T-helper 2 cell (primary cell): ENCODE measurements at regions not wholly inside any gene's neighbourhood (a gene's known extent, or its start where the extent isn't known, plus 50 kb on each side); places are given as distances from the start of the nearest gene placed in this dataset.
A peak's percentile ranks its signal among the peaks of the same experiment; 100 is the strongest.
"Not testable (repeated sequence)": the region's sequence is repeated elsewhere in the genome, so short reads cannot be mapped to it uniquely, and the experiment has no call there.

Experiments
- DNase-seq, 5 experiments: peaks; one replicate each; pipeline versions ENCODE4 v3.0.0 to v3.0.0-alpha.2; 2012 to 2022

DNA sequence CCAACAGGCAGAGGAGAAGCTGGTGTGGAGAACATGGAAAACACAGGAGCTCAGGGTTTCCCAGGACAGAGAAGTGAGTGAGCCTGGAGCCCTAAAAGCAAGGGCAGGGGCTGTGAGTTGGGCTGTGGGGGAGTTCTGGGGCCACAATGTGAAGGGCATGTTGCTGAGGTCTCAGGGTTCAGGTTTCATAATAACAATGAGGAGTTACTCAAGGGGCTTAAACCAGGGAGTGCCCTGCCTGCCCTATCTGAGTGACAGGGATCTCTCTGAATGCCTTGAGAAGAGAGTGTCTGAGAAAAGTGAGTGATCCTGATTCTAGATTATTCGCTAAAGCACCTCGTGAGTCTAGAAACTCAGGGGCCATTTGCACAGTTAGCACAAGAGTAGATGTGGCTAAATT, 129.6 kb downstream of the VPREB1 start:
- no peak for DNase-seq

DNA sequence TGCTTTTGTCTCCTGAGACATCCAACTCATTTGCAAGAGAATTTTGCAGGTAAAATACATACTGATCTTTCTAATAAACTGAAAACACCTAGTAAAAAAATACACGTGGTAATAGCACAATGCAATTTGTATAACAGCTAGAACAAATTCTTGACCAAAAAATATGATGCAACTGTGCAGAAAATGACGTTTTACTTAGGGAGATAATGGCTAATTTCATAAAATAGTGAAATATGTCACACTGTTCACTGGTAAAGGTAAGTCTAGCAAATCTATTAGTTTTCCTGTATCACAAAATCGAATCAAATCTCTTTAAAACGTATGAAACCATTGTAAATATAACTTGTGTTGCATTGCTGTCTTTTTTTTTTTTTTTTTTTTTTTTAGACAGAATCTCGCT, 130.0 kb downstream of the VPREB1 start:
- DNase-seq, result no peak

DNA sequence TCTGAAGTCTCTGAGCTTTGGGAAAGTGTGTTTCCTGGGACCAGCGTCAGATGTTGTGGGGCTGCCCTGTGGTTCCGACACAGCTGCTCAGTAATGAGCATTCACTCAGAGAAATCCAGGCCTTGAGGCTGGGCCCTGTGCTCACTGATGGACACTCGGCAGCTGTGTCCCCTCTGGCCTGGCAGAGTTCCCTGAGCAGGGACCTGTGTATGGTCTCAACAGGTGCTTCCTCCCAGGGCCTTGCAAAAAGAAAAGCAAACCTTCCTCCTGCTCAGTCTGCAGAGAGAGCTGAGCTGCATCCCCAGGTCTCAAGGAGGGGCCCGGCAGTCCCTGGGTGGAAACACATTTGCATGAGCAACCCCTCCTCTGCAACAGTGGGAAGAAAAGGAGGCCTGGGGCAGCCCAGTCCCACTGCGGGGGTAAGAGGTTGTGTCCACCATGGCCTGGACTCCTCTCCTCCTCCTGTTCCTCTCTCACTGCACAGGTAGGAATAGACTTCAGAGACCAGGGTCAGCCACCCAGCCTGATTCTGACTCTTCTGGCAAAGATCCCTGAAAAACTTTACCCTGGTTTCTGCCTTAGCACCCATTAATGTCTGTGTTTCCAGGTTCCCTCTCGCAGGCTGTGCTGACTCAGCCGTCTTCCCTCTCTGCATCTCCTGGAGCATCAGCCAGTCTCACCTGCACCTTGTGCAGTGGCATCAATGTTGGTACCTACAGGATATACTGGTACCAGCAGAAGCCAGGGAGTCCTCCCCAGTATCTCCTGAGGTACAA, 131.2 kb downstream of the VPREB1 start:
- DNase-seq, result no peak

DNA sequence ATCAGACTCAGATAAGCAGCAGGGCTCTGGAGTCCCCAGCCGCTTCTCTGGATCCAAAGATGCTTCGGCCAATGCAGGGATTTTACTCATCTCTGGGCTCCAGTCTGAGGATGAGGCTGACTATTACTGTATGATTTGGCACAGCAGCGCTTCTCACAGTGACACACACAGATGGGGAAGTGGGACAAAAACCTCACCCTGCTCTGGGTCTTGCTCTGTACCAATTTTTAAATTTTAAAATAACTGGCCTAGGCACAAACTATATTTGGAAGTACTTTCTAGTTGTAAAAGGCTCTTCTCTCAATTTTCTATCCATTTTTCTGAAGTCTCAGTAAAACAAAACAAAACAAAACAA, 131.7 kb downstream of the VPREB1 start:
- peak in 1 of 5 experiments; percentile 19 for DNase-seq

DNA sequence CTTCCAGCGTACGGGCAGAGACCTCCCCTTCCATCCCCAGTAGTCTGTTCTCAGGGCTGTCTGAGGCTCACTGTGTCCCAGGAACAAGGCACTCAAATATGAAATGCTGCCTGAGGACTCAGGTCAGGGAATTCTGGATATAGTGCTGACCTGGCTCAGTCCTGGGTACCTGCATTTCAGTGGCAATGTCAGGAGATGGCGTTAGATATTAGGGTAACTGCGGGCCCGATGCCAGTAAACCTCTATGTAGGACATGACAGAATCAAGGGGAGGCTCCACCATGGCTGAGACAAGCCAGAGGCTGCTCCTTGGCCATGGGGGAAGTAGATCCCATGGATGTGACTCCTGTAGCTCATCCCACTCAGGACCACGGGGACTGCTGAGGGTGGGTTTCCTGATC, 131.7 kb downstream of the ZNF280B start:
- not testable (repeated sequence) for DNase-seq

DNA sequence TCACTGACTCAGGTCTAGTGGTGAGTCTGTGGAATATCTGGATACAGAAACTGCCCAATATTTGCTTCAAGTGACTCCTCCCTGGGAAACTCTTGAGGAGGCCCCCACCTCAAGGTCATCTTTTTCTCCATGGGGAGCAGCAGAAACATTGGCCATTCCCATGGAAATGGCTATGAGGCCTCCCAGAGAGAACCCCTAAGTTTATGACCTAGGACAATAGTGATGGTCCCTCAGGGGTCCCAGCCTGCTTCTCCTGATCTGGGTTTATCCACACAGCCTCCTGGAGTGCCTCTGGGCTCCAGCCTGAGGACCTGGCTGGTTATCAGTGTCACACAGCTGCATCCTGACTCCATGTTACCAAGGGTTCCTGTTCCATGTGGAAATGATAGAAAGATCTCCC, 131.2 kb downstream of the ZNF280B start:
- no peak for DNase-seq

DNA sequence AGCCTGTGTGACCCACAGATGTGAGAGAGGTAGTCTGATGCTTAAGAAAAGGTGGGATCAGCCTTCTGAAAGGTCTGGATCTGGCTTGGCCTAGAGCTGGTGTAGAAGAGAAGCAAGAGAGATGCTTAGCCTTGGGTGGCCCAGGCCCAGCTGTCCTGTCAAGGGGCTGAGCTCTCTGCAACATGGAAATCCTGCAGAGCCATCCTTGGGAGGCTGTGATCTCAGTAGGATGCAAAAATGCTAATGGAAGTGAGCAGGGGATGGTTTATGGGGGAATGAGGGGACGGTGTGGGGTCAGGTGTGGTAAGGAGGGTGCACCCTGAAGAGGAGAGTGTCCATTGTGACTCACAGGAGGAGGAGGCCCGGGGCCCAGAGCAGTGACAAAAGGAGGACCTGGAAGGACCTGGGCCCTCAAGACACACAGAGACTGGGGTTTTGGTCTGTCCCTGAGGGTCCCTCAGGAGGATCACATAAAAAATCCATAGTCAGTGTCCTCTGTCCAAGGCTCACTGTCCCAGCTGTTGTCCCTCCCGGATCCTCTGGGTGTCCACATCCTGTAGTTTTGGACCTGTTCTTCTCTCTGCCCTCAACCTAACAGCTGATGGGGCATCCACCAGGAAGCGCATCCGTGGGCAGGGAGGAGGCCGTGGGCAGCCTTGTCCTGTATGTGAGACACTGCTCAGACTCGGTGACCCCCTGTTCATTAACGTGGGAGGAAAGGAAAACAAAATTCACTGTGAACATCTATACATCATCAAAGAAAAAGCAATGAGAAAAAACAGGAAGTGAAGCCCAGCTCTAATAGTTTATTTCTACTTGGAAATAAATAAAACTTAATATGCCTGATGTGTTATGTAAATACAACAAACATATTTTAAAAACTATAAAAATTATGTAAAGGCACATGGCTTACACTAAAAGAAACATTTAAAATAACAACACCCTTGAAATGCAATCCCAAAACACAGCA, 129.8 kb downstream of the ZNF280B start:
- no peak for DNase-seq

DNA sequence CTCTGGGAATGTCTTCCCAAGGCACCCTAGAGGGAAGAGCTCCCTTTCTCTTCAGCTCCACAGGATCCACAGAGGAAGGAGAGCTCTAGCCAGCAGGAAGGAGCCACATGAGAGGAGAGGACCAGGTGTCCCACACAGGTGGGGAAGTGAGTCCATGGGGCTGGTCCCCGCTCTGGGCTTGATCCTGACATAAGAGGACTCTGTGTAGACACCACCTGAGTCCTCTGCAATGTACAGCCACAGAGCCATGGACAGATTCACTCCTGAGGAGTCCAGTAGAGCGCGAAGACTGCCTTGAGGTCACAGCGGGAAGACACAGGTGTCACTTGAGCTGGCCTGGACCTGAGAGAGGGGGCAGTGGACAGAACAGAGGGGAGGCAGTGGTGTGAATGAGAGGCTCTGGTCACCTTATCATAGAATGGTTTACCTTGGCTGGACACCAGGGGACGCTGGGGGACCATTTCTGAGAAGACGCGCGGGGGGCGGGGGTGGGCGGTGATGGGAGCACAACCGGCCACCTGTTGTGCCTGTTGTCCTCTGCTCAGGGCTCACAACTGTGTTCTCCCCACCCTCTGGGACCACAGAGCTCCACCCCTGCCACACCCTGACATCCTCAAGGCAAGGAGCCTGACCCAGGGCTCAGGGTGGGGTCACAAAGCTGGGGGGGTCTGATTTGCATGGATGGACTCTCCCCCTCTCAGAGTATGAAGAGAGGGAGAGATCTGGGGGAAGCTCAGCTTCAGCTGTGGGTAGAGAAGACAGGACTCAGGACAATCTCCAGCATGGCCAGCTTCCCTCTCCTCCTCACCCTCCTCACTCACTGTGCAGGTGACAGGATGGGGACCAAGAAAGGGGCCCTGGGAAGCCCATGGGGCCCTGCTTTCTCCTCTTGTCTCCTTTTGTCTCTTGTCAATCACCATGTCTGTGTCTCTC, 128.2 kb downstream of the ZNF280B start:
- DNase-seq, result no peak

DNA sequence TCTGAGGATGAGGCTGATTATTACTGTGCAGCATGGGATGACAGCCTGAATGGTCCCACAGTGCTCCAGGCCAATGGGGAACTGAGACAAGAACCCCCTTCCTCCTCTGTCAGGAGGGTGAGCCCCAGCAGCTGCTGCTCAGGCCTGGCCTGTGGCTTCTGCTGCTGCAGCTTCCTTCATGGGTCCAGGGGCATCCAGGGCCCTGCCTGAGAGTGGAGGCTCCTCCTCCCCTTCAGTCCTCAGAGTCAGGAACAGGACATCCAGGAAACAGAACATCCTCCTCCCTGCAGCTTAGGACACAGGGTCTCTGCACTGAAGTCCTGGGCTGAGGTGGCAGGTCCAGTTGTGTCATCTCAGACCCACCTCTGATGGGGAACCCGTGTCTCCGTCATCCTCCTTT, 127.2 kb downstream of the ZNF280B start:
- not testable (repeated sequence) for DNase-seq

DNA sequence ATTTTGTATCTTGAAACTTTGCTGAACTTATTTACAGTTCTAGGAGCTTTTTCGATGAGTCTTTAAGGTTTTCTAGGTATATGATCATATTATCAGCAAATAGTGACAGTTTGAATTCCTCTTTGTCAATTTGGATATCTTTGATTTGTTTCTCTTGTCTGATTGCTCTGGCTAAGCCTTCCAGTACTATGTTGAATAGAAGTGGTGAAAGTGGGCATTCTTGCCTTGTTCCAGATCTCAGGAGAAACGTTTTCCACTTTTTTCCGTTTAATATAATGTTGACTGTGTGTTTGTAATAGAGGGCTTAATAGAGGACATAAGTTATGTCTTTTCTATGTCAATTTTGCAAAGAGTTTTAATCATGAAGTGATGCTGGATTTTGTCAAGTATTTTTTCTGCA, 124.3 kb downstream of the ZNF280B start:
- DNase-seq, result no peak

DNA sequence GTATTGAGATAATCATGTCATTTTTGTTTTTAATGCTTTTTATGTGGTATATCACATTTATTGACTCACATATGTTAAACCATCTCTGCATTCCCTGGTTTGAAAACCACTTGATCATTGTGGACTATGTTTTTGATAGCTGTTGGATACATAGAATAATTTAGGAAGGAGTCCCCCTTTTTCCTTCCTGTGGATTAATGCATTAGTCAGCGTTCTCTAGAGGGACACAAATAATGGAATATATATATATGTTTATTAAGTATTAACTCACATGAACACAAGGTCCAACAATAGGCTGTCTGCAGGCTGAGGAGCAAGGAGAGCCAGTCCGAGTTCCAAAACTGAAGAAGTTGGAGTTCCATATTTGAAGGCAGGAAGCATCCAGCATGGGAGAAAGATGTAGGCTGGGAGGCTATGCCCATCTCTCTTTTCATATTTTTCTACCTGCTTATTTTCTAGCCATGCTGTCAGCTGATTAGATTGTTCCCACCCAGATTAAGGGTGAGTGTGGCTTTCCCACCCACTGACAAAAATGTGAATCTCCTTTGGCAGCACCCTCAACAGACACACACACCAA, 123.8 kb downstream of the ZNF280B start:
- no peak for DNase-seq

DNA sequence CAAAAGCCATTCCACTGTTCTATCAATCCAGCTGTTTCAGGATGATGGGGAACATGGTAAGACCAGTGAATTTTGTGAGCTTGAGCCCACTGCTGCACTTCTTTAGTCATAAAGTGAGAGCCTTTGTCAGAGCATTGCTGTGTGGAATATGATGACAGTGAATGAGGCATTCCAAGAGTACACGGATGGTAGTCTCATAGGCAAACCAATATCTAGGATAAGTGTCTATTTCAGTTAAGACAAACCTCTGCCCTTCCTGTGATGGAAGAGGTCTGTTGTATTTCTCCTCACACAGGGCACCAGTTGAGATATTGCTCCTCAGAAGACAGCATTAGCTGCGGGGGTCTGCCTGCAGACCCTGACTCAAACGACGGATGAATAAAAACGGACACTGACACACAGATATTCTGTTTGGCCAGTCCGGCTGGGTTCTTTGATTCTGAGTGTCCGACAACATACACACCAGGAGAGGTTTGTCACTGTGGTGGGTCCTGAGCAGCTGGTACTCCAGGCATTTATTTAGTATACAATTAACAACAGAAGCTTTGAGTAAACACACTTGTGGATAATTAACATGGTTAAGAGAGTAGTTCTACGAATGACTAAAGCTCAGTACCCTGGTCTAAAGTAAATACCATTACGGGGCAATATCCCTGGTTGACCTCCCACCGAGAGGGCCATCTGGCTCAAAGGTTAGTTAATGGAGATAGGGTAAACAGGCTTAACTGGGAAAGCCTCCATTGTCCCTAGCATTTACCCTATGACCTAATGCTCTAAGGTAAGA, 121.7 kb downstream of the ZNF280B start:
- no peak for DNase-seq

DNA sequence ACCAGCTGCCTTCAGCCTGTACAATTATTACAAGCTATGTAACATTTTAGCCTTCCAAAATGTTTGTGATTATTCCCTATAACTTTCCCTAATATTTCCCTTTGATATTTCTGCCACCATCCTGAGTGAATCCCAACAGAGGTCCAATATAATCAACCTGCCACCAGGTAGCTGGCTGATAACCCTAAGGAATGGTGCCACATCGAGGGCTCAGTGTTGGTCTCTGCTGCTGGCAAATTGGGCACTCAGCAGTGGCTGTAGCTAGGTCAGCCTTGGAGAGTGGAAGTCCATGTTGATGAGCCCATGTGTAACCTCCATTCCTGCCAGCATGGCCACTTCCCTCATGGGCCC, 121.2 kb downstream of the ZNF280B start:
- no peak for DNase-seq

DNA sequence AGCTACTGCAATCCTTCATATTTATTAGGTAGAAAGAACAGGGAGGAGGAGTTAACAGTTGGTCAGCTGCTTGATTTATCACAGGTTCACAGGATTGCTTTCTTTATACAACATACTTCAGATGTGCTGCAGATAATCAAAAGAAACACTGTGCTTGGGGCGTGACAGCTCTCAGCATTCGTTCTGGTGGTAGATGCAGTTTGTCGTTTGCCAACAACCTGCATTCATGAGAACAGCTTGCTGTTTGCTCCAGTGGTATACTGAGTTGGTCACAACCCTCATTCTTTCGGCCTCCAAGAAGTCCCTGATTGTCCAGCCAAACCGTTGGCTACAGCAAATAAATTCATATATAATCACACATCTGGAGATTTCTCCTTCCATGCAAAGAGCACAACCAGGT, 120.5 kb downstream of the ZNF280B start:
- DNase-seq, result no peak

DNA sequence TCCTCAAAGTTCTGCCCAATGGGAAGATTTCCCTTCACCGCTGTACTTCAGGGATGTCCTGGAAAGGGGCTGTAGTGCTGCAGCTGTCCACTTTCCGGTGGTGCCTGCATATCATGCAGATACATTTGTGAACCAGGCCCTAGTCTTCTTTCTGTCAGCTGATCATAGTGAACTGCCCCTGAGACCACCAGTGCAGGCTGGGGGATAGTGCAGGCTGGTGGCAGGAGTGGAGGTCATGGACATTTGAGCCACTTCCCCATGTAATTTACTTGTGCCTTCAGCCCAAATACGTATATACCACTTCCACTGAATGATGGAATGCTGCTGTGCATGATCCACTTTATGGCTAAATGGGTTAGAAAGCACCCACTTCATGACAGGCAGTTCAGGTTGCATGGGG, 120.0 kb downstream of the ZNF280B start:
- no peak for DNase-seq

DNA sequence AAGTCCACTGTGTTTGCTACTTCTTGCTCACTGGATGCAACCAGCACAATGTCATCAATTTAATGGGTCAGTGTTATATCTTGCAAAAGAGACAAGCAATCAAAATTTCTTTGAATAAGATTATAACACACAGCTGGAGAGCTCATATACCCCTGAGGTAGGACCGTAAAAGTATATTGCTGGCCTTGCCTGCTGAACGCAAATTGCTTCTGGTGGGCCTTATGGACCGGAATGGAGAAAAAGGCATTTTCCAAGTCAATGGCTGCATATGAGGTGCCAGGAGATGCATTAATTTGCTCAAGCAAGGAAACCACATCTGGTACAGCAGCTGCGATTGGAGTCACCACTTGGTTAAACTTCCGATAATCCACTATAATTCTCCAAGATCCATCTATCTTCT, 119.1 kb downstream of the ZNF280B start:
- no peak for DNase-seq

DNA sequence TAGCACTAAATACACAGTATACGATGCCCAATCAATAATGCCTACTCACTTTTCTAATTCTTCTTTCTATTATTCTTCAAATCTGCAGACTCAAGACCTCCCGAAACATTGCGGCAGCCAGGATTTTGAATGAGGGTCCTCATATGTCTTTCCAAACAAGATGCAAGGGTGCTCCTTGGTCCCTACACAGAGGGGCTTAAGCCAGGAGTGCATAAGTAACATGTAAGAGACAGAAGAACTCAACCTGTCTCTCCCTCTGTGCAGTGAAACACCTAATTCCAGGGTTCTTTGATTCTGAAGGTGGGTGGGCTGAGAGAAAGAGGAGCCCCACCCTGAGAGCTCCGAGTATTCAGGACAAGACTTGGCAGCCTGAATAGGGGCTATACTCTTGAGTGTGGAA, 117.6 kb downstream of the ZNF280B start:
- DNase-seq, result no peak

DNA sequence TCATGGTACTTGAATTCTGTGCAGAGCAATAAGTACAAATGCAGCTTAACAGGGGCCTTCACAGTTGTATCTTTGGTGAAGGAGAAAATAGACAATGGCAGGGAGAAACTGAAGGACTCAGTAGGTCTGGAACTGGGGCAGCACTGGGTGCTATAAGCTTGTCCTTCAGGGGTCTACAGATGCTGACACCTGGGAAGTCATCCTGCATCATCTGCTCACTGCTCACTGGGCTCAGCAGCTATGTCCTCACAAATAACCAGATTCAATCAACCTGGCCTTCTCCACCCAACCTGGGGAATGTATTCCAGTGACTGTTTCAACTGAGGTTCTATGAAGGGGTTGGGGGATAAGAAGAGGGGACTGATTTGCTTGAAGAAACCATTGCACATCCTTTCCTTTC, 117.0 kb downstream of the ZNF280B start:
- no peak for DNase-seq

DNA sequence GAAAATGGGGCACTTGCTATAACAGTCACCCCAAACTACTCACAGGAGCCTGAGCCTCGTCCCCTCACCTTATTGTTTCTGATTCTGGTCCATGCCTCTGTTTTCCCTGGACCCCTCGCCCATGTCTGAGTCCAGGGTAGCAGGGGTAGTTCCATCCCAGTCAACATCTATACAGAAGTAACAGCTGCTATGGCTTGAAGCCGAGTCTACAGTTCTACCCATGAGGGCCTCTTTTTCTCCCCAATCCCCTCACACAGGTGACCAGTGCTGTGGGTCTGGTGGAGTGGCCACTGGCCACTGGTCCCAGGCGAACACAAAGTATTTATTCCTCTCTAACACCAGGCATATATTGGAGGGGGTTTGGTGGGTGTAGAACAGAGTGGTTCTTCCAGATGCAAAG, 116.4 kb downstream of the ZNF280B start:
- no peak for DNase-seq

DNA sequence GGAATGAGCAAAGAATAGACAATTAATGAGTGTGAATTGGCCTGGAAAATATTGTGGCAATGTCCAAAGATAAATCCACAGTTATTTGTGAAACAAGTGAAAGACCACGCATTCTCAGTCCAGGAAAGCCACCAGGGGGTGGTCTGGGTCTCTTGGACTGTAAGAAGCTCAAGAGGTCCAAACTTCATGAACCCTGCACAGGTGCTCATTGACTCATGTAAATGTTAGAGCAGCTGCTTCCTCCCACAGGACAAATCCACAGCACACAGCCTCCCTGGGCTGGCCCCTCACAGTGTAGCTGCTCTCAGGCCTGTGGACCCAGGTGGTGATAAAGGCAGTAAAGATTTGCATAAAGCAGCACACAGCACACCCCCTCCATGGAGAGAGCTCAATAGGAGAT, 114.0 kb downstream of the ZNF280B start:
- no peak for DNase-seq

DNA sequence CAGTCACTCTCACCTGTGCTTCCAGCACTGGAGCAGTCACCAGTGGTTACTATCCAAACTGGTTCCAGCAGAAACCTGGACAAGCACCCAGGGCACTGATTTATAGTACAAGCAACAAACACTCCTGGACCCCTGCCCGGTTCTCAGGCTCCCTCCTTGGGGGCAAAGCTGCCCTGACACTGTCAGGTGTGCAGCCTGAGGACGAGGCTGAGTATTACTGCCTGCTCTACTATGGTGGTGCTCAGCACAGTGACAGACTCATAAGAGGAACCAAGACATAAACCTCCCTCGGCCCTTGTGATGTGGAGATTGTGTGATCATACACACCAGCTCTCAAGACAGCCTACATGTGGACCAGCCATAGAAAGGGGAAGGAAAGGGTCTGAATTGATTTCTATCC, 113.3 kb downstream of the ZNF280B start:
- no peak for DNase-seq

DNA sequence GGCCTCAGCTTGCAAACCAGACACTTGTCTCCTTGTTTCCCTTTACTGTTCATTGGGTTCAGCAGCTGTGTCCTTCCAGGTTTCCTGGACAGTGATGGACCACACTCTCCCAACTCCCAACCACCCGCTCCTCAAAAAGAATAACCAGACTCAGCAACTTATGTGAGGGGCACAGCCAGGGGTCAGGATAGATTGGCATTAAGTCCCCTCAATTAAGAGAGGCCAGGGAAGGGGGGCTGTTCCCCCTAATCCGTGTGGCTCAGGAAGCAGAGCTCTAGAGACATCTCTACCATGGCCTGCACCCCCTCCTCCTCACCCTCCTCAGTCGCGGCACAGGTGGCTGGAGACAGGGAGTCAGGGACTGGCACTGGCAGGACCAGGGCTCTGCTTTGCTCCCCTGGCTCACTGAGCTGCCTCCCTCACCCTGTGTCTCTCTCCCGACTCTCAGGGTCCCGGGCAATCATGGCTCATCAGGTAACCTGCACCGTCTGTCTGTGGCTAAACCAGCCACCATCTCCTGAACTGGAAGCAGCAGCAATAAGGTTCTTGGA, 111.7 kb downstream of the ZNF280B start:
- DNase-seq, result no peak
